K562 (cell line): ENCODE measurements at regions not wholly inside any gene's neighbourhood (a gene's known extent, or its start where the extent isn't known, plus 50 kb on each side); places are given as distances from the start of the nearest gene placed in this dataset.

Experiments
- ATAC-seq: fragments of 200-7000 bp; cut with Tn5 transposase; 3 replicates; pipeline ENCODE4 v1.9.1; 2020; ENCODE audit warnings: moderate library complexity
- BruUV-seq: library from RNA; stranded (reverse); fragments of 400-500 nt; replicated peaks from 2 replicates; lab custom pipeline; 2021; lab: Mats Ljungman, UMichigan
- CTCF ChIA-PET: fragments of 300-600 bp; formaldehyde crosslinking; extraction: SDS; loops from one replicate; lab custom pipeline; 2021; ENCODE audit warnings: low intra/inter-chr PET ratio; lab: Yijun Ruan, JAX
- POLR2A ChIA-PET: fragments of 300-600, 350-650 bp; sonication (Branson Sonifier 250); formaldehyde crosslinking; extraction: SDS; loops from one replicate; lab custom pipeline; 2021; ENCODE audit warnings: antibody characterized with exemption, inconsistent platforms; lab: Yijun Ruan, JAX
- DNase-seq, 4 experiments: peaks; one replicate each; pipeline versions ENCODE4 v3.0.0 to v3.0.0-alpha.2; 2011 to 2018; ENCODE audit warnings: low spot score in 3 of 4, mixed read lengths in 3 of 4; ENCODE audit errors: extremely low read depth in 1 of 4
- FAIRE-seq: peaks from 2 replicates; lab custom pipeline; 2011; peaks lifted over from hg19 to GRCh38; lab: Jason Lieb, UNC
- H2AFZ ChIP-seq: 2 replicates; pipeline ENCODE4 v1.6.0; 2011; ENCODE audit warnings: low read depth, low read length, control low read depth, inconsistent platforms
- H3K27ac ChIP-seq: fragments of 200-600 bp; 3 replicates; pipeline ENCODE4 v1.8.0; 2011; ENCODE audit warnings: low read depth, mild to moderate bottlenecking, control low read depth, inconsistent platforms, low read length, moderate library complexity, mixed read lengths; ENCODE audit errors: extremely low read depth
- H3K27me3 ChIP-seq, 2 experiments: fragments of 300-600 bp in 1 of 2; 2 replicates in 1 of 2; 3 replicates in 1 of 2; pipeline versions ENCODE4 v1.6.0 to v1.8.0; 2011; ENCODE audit warnings: inconsistent platforms in 2 of 2, low read length in 2 of 2, mild to moderate bottlenecking in 1 of 2, mixed read lengths in 1 of 2, moderate library complexity in 1 of 2; ENCODE audit not compliant: control insufficient read depth in 2 of 2, insufficient read depth in 2 of 2
- H3K36me3 ChIP-seq: fragments of 300-600 bp; 3 replicates; pipeline ENCODE4 v1.8.0; 2011; ENCODE audit warnings: mild to moderate bottlenecking, low read length, inconsistent platforms; ENCODE audit not compliant: control insufficient read depth, insufficient read depth
- H3K4me1 ChIP-seq, 2 experiments: fragments of 200-600 bp in 1 of 2; replicated peaks in 1 of 2; 2 replicates in 1 of 2; 3 replicates in 1 of 2; pipeline versions ENCODE4 v1.5.1 to v1.8.0; 2011; ENCODE audit warnings: inconsistent platforms in 2 of 2, low read length in 2 of 2, mild to moderate bottlenecking in 1 of 2, mixed read lengths in 1 of 2, moderate library complexity in 1 of 2; ENCODE audit not compliant: control insufficient read depth in 2 of 2, insufficient read depth in 2 of 2
- H3K4me2 ChIP-seq: 2 replicates; pipeline ENCODE4 v1.6.1; 2011; ENCODE audit warnings: low read length, control low read depth, inconsistent platforms, mixed read lengths; ENCODE audit not compliant: insufficient read depth
- H3K4me3 ChIP-seq: fragments of 200-600 bp; sonication (generic), shearing (Covaris generic); 2 replicates; pipeline ENCODE4 v1.5.1; 2016; ENCODE audit warnings: control low read depth, inconsistent platforms
- H3K79me2 ChIP-seq: fragments of 200-600 bp; 3 replicates; pipeline ENCODE4 v1.8.0; 2011; ENCODE audit warnings: low read length, inconsistent platforms; ENCODE audit not compliant: control insufficient read depth, insufficient read depth
- H3K9ac ChIP-seq, 2 experiments: 2 replicates each; pipeline versions ENCODE4 v1.6.0 to v1.6.1; 2011; ENCODE audit warnings: low read depth in 2 of 2, low read length in 2 of 2, control low read depth in 1 of 2, inconsistent platforms in 1 of 2, mild to moderate bottlenecking in 1 of 2, mixed read lengths in 1 of 2; ENCODE audit not compliant: insufficient read depth in 1 of 2
- H3K9me1 ChIP-seq: one replicate; pipeline ENCODE4 v1.6.0; 2011; ENCODE audit warnings: inconsistent platforms, mild to moderate bottlenecking, low read length, moderate library complexity; ENCODE audit not compliant: control insufficient read depth, insufficient read depth
- H3K9me3 ChIP-seq: replicated peaks from 2 replicates; pipeline ENCODE4 v1.5.1; 2011; ENCODE audit warnings: low read depth, low read length, inconsistent platforms; ENCODE audit not compliant: control insufficient read depth, insufficient read depth
- H4K20me1 ChIP-seq: replicated peaks from 2 replicates; pipeline ENCODE4 v1.6.1; 2011; ENCODE audit warnings: low read length, inconsistent platforms, mixed read lengths; ENCODE audit not compliant: control insufficient read depth, insufficient read depth
- CBX1 ChIP-seq: sonication (generic); IDR thresholded peaks from 2 replicates; pipeline ENCODE4 v1.6.1; 2016; ENCODE audit warnings: antibody characterized with exemption, low read depth, mild to moderate bottlenecking
- FOSL1 ChIP-seq: fragments of 200-800 bp; sonication (Bioruptor generic); conservative IDR thresholded peaks from 2 replicates; pipeline ENCODE4 v1.6.1; 2016; ENCODE audit warnings: missing genetic modification characterization, missing compliant biosample characterization
- FOXK1 ChIP-seq: sonication (generic); formaldehyde crosslinking; IDR thresholded peaks from 2 replicates; pipeline ENCODE4 v1.8.0; 2022; ENCODE audit warnings: missing genetic modification reagents, mild to moderate bottlenecking, borderline replicate concordance
- HDAC6 ChIP-seq: IDR thresholded peaks from 2 replicates; pipeline ENCODE4 v1.6.1; 2012; ENCODE audit warnings: low read depth, mild to moderate bottlenecking, control low read depth, inconsistent platforms, low read length, moderate library complexity
- HLTF ChIP-seq: fragments of 450-650 bp; IDR thresholded peaks from 2 replicates; pipeline ENCODE4 v1.6.1; 2016
- PBX2 ChIP-seq, 2 experiments: IDR thresholded peaks in 1 of 2; conservative IDR thresholded peaks in 1 of 2; 2 replicates each; pipeline ENCODE4 v1.6.1; 2016; ENCODE audit warnings: low read depth in 2 of 2, mild to moderate bottlenecking in 1 of 2, missing compliant biosample characterization in 1 of 2, missing genetic modification characterization in 1 of 2, moderate library complexity in 1 of 2
- PKNOX1 ChIP-seq: fragments of 450-650 bp; IDR thresholded peaks from 2 replicates; pipeline ENCODE4 v1.6.1; 2016
- POLR3G ChIP-seq: IDR thresholded peaks from 2 replicates; pipeline ENCODE4 v1.6.1; 2011; ENCODE audit not compliant: insufficient read length, insufficient replicate concordance; ENCODE audit errors: extremely low read depth
- PRDM10 ChIP-seq: fragments of 450-650 bp; IDR thresholded peaks from 2 replicates; pipeline ENCODE4 v1.6.1; 2018; ENCODE audit not compliant: partially characterized antibody
- PTTG1 ChIP-seq: fragments of 450-650 bp; IDR thresholded peaks from 2 replicates; pipeline ENCODE4 v1.6.1; 2016; ENCODE audit warnings: low read depth, mild to moderate bottlenecking, missing genetic modification characterization, missing compliant biosample characterization
- SRF ChIP-seq, 2 experiments: fragments of 250-450, 450-650 bp in 1 of 2; sonication (Bioruptor Pico) in 1 of 2; sonication (generic) in 1 of 2; formaldehyde crosslinking; IDR thresholded peaks; 2 replicates each; pipeline versions ENCODE4 v1.5.0 to v1.5.1; 2020 to 2022; ENCODE audit warnings: mild to moderate bottlenecking in 1 of 2, missing genetic modification reagents in 1 of 2
- THRAP3 ChIP-seq: fragments of 450-650 bp; IDR thresholded peaks from 2 replicates; pipeline ENCODE4 v1.6.1; 2016; ENCODE audit warnings: mild to moderate bottlenecking, inconsistent platforms, borderline replicate concordance
- ZNF449 ChIP-seq: fragments of 250-450 bp; sonication (Bioruptor Pico); IDR thresholded peaks from 2 replicates; pipeline ENCODE4 v1.8.0; 2022; ENCODE audit warnings: moderate library complexity, mild to moderate bottlenecking, inconsistent platforms
- ZNF717 ChIP-seq: fragments of 250-450 bp; sonication (Bioruptor Pico); IDR thresholded peaks from 2 replicates; pipeline ENCODE4 v1.5.0; 2021
- WGBS: fragments of 100-300 bp; shearing (Covaris generic); methylation state at CpG from one replicate; pipeline ENCODE4 v1.1.6; 2016; ENCODE audit warnings: low coverage, mixed read lengths; ENCODE audit not compliant: insufficient coverage; ENCODE audit errors: missing lambda C conversion rate; 5-methylcytosine and 5-hydroxymethylcytosine counted together
- in situ Hi-C: fragments of 300-500 bp; cut with MboI; formaldehyde crosslinking; loops from 4 replicates; pipeline ENCODE4 v1.15.0; 2018; ENCODE audit warnings: inconsistent platforms, mixed read lengths
- intact Hi-C: fragments of 100-400 bp; cut with micrococcal nuclease; formaldehyde crosslinking; loops from 2 replicates; pipeline ENCODE4 v1.14.2; 2022

GRCh38 chr3:86561215-86561614, 429.7 kb downstream of the VGLL3 start:
- H2AFZ ChIP-seq: no peak overlapping the region
- in situ Hi-C loops: no loop called here
- POLR2A ChIA-PET: no interaction called here
- TF ChIP-seq POLR3G (no peak), ZNF449 (CRISPR knock-in tag) (no peak), HLTF (no peak), PRDM10 (no peak), FOXK1 (no peak), ZNF717 (CRISPR knock-in tag) (no peak), PKNOX1 (no peak), THRAP3 (no peak), HDAC6 (no peak), CBX1 (no peak), PBX2 (CRISPR knock-in tag; IDR thresholded peaks at IDR 0.05; ENCODE audit: low read depth) (no peak), PBX2 (tag; conservative IDR thresholded peaks at IDR 0.05; ENCODE audit: low read depth) (no peak), SRF (CRISPR knock-in tag; IDR thresholded peaks at IDR 0.05) (no peak), FOSL1 (tag) (no peak), PTTG1 (tag) (no peak)

More at GRCh38 chr3:86561215-86561614, 429.7 kb downstream of the VGLL3 start:
- CTCF ChIA-PET: no interaction called here
- no peaks in the 10 kb centered on the region for H4K20me1 ChIP-seq
- DNase-seq (no peak), ATAC-seq (no peak), FAIRE-seq (no peak)
- H3K27ac ChIP-seq: no peak overlapping the region
- H3K36me3 ChIP-seq: no peaks in the 10 kb centered on the region
- intact Hi-C loops: no loop called here
- no peaks in the 10 kb centered on the region for H3K79me2 ChIP-seq
- H3K9me1 ChIP-seq: no peaks in the 10 kb centered on the region
- no peaks in the 10 kb centered on the region for H3K9me3 ChIP-seq
- H3K27me3 ChIP-seq: no peaks in the 10 kb centered on the region
- no peak overlapping the region for H3K4me3 ChIP-seq
- no peak overlapping the region for H3K4me2 ChIP-seq
- H3K4me1 ChIP-seq: no peaks in the 10 kb centered on the region
- H3K9ac ChIP-seq: no peak overlapping the region
- 0% methylated on average over 5 of the region's 5 CpGs for WGBS
- BruUV-seq: no TSS peak
